ENCODE measurements at regions not wholly inside any gene's neighbourhood (a gene's known extent, or its start where the extent isn't known, plus 50 kb on each side); places are given as distances from the start of the nearest gene placed in this dataset.

- no peak overlapping the region for H4K8ac ChIP-seq (replicated peaks; ENCODE audit: insufficient read length, low read depth, low read length)
- no peak overlapping the region for H2BK15ac ChIP-seq (ENCODE audit: low read depth, low read length)
- H2AFZ ChIP-seq (ENCODE audit: low read length) = no peak overlapping the region
- H3K9ac ChIP-seq (ENCODE audit: extremely low read depth, insufficient read length, low read length) = no peak overlapping the region
- Mint-ChIP-seq H3K27me3 (ENCODE audit: low read depth) (no peaks in the 10 kb centered on the region), H3K36me3 (ENCODE audit: insufficient read depth in 1 of 3, low read depth in 3 of 3) (peaks cover 7 to 15% (median 8%) of the 10 kb centered on the region in 3 experiments), H3K4me1 (peaks cover 6 to 10% of the 10 kb centered on the region in 2 experiments), H3K9me3 (peaks cover 18 to 19% of the 10 kb centered on the region in 2 experiments), H3K4me3 (no peak overlapping the region), H3K27ac (no peak overlapping the region)
- H3K14ac ChIP-seq (ENCODE audit: insufficient read depth, low read length) = no peak overlapping the region
- no peak for TF ChIP-seq CTCF (conservative IDR thresholded peaks at IDR 0.05)
- no peaks in the 10 kb centered on the region for H3K79me1 ChIP-seq (ENCODE audit: insufficient read depth, low read depth, low read length, poor library complexity, severe bottlenecking)
- H3K23me2 ChIP-seq (ENCODE audit: insufficient read length, low read depth, low read length, poor library complexity, severe bottlenecking) = no peaks in the 10 kb centered on the region
- no peak overlapping the region for H3K4me2 ChIP-seq (ENCODE audit: insufficient read depth, insufficient read length, low read length)
- H3K9me3 ChIP-seq (ENCODE audit: control insufficient read depth, low read depth, low read length) = no peaks in the 10 kb centered on the region
- no peaks in the 10 kb centered on the region for H4K20me1 ChIP-seq (ENCODE audit: control insufficient read depth, insufficient read depth, insufficient read length)
- H2BK12ac ChIP-seq (ENCODE audit: insufficient read length, low read depth, low read length) = no peak overlapping the region
- H4K5ac ChIP-seq (ENCODE audit: insufficient read length, low read depth, low read length) = no peak overlapping the region
- H2BK20ac ChIP-seq (ENCODE audit: low read depth, low read length, poor library complexity, severe bottlenecking) = no peak overlapping the region
- H2BK5ac ChIP-seq (ENCODE audit: insufficient read length, low read length) = no peak overlapping the region
- no peak for DNase-seq
- no peaks in the 10 kb centered on the region for H3K27me3 ChIP-seq (ENCODE audit: insufficient read depth, low read length)
- H3K56ac ChIP-seq (ENCODE audit: insufficient read length, low read depth, low read length) = no peak overlapping the region
- WGBS (ENCODE audit: extremely low coverage, insufficient read length, low lambda C conversion rate) = no CpG with 5 or more reads among the region's 3 CpGs
- H2AK5ac ChIP-seq (ENCODE audit: insufficient read length, low read length) = no peak overlapping the region
- H3K79me2 ChIP-seq (ENCODE audit: insufficient read depth, low read length) = no peaks in the 10 kb centered on the region
- H2BK120ac ChIP-seq (ENCODE audit: low read depth, low read length, poor library complexity, severe bottlenecking) = no peak overlapping the region
- no peak overlapping the region for H3K27ac ChIP-seq (ENCODE audit: insufficient read length, low read depth, low read length)
- no peak overlapping the region for H3K18ac ChIP-seq (ENCODE audit: insufficient read length, low read depth, low read length)
- no peak overlapping the region for H4K91ac ChIP-seq (ENCODE audit: insufficient read length, low read depth, low read length)
- no peak overlapping the region for H3T11ph ChIP-seq (ENCODE audit: low read length)
- no peak overlapping the region for H3K4ac ChIP-seq (ENCODE audit: low read depth, low read length)
- no peak overlapping the region for H3K23ac ChIP-seq (ENCODE audit: insufficient read length, low read depth, low read length)
- 0 out of 2 replicates have a peak, but pooled peaks cover 2% of the 10 kb centered on the region for H3K4me1 ChIP-seq (ENCODE audit: insufficient read depth, low read length)
Observed at GRCh38 chr6:22833191-22833590, 263.8 kb downstream of the HDGFL1 start.
